ENCODE measurements at regions not wholly inside any gene's neighbourhood (a gene's known extent, or its start where the extent isn't known, plus 50 kb on each side); places are given as distances from the start of the nearest gene placed in this dataset.
"Not testable (repeated sequence)": the region's sequence is repeated elsewhere in the genome, so short reads cannot be mapped to it uniquely, and the experiment has no call there.

- no peak for TF ChIP-seq CTCF (IDR thresholded peaks at IDR 0.05)
- no peak for TF ChIP-seq POLR2A (IDR thresholded peaks at IDR 0.05)
- Histone ChIP-seq H3K9me3 (no peaks in the 10 kb centered on the region), H3K4me1 (no peaks in the 10 kb centered on the region), H3K27ac (no peak overlapping the region), H3K27me3 (no peaks in the 10 kb centered on the region), H3K4me3 (replicated peaks in 1 of 3) (no peak overlapping the region), H3K36me3 (no peaks in the 10 kb centered on the region)
- DNase-seq, result no peak
- 59 to 67% methylated on average over 2 of the region's 2 CpGs for WGBS, 2 donors
- intact Hi-C loops (cut with DNase I), result no loop called here
These were observed 62.4 kb upstream of the TNFAIP3 start for GRCh38 chr6:137804637-137805036.

- TF ChIP-seq POLR2A (IDR thresholded peaks at IDR 0.05) (no peak), CTCF (IDR thresholded peaks at IDR 0.05) (no peak)
- Histone ChIP-seq H3K36me3 (no peaks in the 10 kb centered on the region), H3K4me1 (no peaks in the 10 kb centered on the region), H3K27ac (no peak overlapping the region), H3K9me3 (no peaks in the 10 kb centered on the region), H3K27me3 (no peaks in the 10 kb centered on the region), H3K4me3 (replicated peaks in 1 of 3) (no peak overlapping the region)
- intact Hi-C loops (cut with DNase I), result no loop called here
- WGBS, 2 donors, result 72 to 77% methylated on average over 7 of the region's 7 CpGs
- no peak for DNase-seq
These were observed 61.4 kb upstream of the TNFAIP3 start for GRCh38 chr6:137805622-137806021.

GRCh38 chr6:137806914-137807682, 60.0 kb upstream of the TNFAIP3 start:
- no peak overlapping the region for H3K27ac ChIP-seq

GRCh38 chr6:137808191-137808590, 58.9 kb upstream of the TNFAIP3 start:
- H3K27ac ChIP-seq, result no peak overlapping the region
- no peaks in the 10 kb centered on the region for H3K27me3 ChIP-seq
- H3K4me1 ChIP-seq, result no peaks in the 10 kb centered on the region
- no peak for TF ChIP-seq POLR2A (IDR thresholded peaks at IDR 0.05)
- no peak for TF ChIP-seq CTCF (IDR thresholded peaks at IDR 0.05)
- DNase-seq, result no peak
- no peak overlapping the region for H3K4me3 ChIP-seq (replicated peaks in 1 of 3)
- no peaks in the 10 kb centered on the region for H3K36me3 ChIP-seq
- no peaks in the 10 kb centered on the region for H3K9me3 ChIP-seq
- intact Hi-C loops (cut with DNase I), result no loop called here

More at GRCh38 chr6:137806914-137807682, 60.0 kb upstream of the TNFAIP3 start:
- intact Hi-C loops (cut with DNase I), result no loop called here
- no peak for DNase-seq
- H3K4me3 ChIP-seq (replicated peaks in 1 of 3), result no peak overlapping the region
- H3K9me3 ChIP-seq, result no peaks in the 10 kb centered on the region
- no peaks in the 10 kb centered on the region for H3K36me3 ChIP-seq
- H3K4me1 ChIP-seq, result no peaks in the 10 kb centered on the region
- no peak for TF ChIP-seq POLR2A (IDR thresholded peaks at IDR 0.05)
- no peak for TF ChIP-seq CTCF (IDR thresholded peaks at IDR 0.05)
- WGBS, 2 donors, result 88 to 94% methylated on average over 5 of the region's 5 CpGs
- no peaks in the 10 kb centered on the region for H3K27me3 ChIP-seq

- Histone ChIP-seq H3K27ac (no peak overlapping the region), H3K36me3 (no peaks in the 10 kb centered on the region), H3K9me3 (no peaks in the 10 kb centered on the region), H3K4me1 (no peaks in the 10 kb centered on the region), H3K27me3 (no peaks in the 10 kb centered on the region), H3K4me3 (replicated peaks in 1 of 3) (no peak overlapping the region)
- WGBS, 2 donors, result 91 to 96% methylated on average over 7 of the region's 7 CpGs
- DNase-seq, result no peak
- intact Hi-C loops (cut with DNase I), result no loop called here
- no peak for TF ChIP-seq POLR2A (IDR thresholded peaks at IDR 0.05)
These were observed 58.2 kb upstream of the TNFAIP3 start for GRCh38 chr6:137808836-137809315.

GRCh38 chr6:137809895-137810553, 57.0 kb upstream of the TNFAIP3 start:
- 82 to 95% methylated on average over 7 of the region's 7 CpGs for WGBS, 2 donors
- H3K4me1 ChIP-seq; DNase-seq; H3K27ac ChIP-seq; H3K9me3 ChIP-seq; H3K4me3 ChIP-seq (replicated peaks in 1 of 3); intact Hi-C loops (cut with DNase I); H3K27me3 ChIP-seq; H3K36me3 ChIP-seq: not testable (repeated sequence)
